ENCODE measurements at regions not wholly inside any gene's neighbourhood (a gene's known extent, or its start where the extent isn't known, plus 50 kb on each side); places are given as distances from the start of the nearest gene placed in this dataset.

GRCh38 chr12:83389237-83389996 lies 702.7 kb downstream of the TMTC2 start:
- H3K4me1 ChIP-seq: peaks cover 0 to 7% (median 0%) of the 10 kb centered on the region in 4 donors
- peak; percentile 93 to 96 (median 95) for ATAC-seq
- H3K4me3 ChIP-seq: no peak overlapping the region
- peak; percentile 49 to 62 (median 58) for DNase-seq
- H3K27ac ChIP-seq: no peak overlapping the region
- no peaks in the 10 kb centered on the region for H3K9me3 ChIP-seq
- intact Hi-C loops (cut with DNase I): no loop called here
- 50% methylated on average over 11 of the region's 16 CpGs for WGBS (ENCODE audit: insufficient coverage, low coverage, low lambda C conversion rate, missing lambda C conversion rate)
- H3K27me3 ChIP-seq: no peaks in the 10 kb centered on the region
- no peaks in the 10 kb centered on the region for H3K36me3 ChIP-seq
- TF ChIP-seq CTCF (IDR thresholded peaks at IDR 0.05) (peak; percentile 36 to 59 (median 52)), POLR2A (IDR thresholded peaks at IDR 0.05) (no peak)

GRCh38 chr12:83388551-83388950 lies 701.8 kb downstream of the TMTC2 start:
- intact Hi-C loops (cut with DNase I): no loop called here
- no peak for TF ChIP-seq CTCF (IDR thresholded peaks at IDR 0.05)
- no peak for TF ChIP-seq POLR2A (IDR thresholded peaks at IDR 0.05)
- Histone ChIP-seq H3K27me3 (no peaks in the 10 kb centered on the region), H3K4me3 (no peak overlapping the region), H3K9me3 (no peaks in the 10 kb centered on the region), H3K27ac (no peak overlapping the region), H3K36me3 (no peaks in the 10 kb centered on the region), H3K4me1 (peaks cover 0 to 7% (median 0%) of the 10 kb centered on the region in 4 donors)
- DNase-seq (no peak), ATAC-seq (no peak)

- WGBS (ENCODE audit: insufficient coverage, low coverage, low lambda C conversion rate, missing lambda C conversion rate): 75% methylated on average over 3 of the region's 3 CpGs
- TF ChIP-seq POLR2A (IDR thresholded peaks at IDR 0.05): no peak
- no peak for TF ChIP-seq CTCF (IDR thresholded peaks at IDR 0.05)
- DNase-seq (no peak), ATAC-seq (no peak)
- H3K27me3 ChIP-seq: no peaks in the 10 kb centered on the region
- no peak overlapping the region for H3K4me3 ChIP-seq
- peaks cover 0 to 7% (median 0%) of the 10 kb centered on the region in 4 donors for H3K4me1 ChIP-seq
- H3K36me3 ChIP-seq: no peaks in the 10 kb centered on the region
- no peaks in the 10 kb centered on the region for H3K9me3 ChIP-seq
- intact Hi-C loops (cut with DNase I): no loop called here
- no peak overlapping the region for H3K27ac ChIP-seq
Observed at GRCh38 chr12:83386527-83387264, 700.0 kb downstream of the TMTC2 start.

- no peak for TF ChIP-seq CTCF (IDR thresholded peaks at IDR 0.05)
- no peak for TF ChIP-seq POLR2A (IDR thresholded peaks at IDR 0.05)
- ATAC-seq: peak in 1 of 4 donors; percentile 16
Observed at GRCh38 chr12:83378186-83378727, 691.6 kb downstream of the TMTC2 start.

More at GRCh38 chr12:83378186-83378727, 691.6 kb downstream of the TMTC2 start:
- Histone ChIP-seq H3K9me3 (no peaks in the 10 kb centered on the region), H3K4me3 (no peak overlapping the region), H3K4me1 (no peaks in the 10 kb centered on the region), H3K27me3 (no peaks in the 10 kb centered on the region), H3K27ac (no peak overlapping the region), H3K36me3 (no peaks in the 10 kb centered on the region)
- 86% methylated on average over 1 of the region's 1 CpG for WGBS (ENCODE audit: insufficient coverage, low coverage, low lambda C conversion rate, missing lambda C conversion rate)
- no peak for DNase-seq
- intact Hi-C loops (cut with DNase I): no loop called here

All from right lobe of liver (tissue), 6 donors.